Fibroblast of skin of scalp (primary cell): ENCODE measurements at regions not wholly inside any gene's neighbourhood (a gene's known extent, or its start where the extent isn't known, plus 50 kb on each side); places are given as distances from the start of the nearest gene placed in this dataset.
"Not testable (repeated sequence)": the region's sequence is repeated elsewhere in the genome, so short reads cannot be mapped to it uniquely, and the experiment has no call there.

Experiments
- DNase-seq: peaks from one replicate; pipeline ENCODE4 v3.0.0-alpha.2; 2013

GRCh38 chr1:207243442-207244408 lies 77.8 kb upstream of the CD55 start:
- DNase-seq, result no peak

- no peak for DNase-seq
Measured at GRCh38 chr1:207244409-207244801, 77.1 kb upstream of the CD55 start.

- DNase-seq, result no peak
Measured at GRCh38 chr1:207245124-207245523, 76.4 kb upstream of the CD55 start.

GRCh38 chr1:207248544-207249198 lies 72.8 kb upstream of the CD55 start:
- no peak for DNase-seq

DNA sequence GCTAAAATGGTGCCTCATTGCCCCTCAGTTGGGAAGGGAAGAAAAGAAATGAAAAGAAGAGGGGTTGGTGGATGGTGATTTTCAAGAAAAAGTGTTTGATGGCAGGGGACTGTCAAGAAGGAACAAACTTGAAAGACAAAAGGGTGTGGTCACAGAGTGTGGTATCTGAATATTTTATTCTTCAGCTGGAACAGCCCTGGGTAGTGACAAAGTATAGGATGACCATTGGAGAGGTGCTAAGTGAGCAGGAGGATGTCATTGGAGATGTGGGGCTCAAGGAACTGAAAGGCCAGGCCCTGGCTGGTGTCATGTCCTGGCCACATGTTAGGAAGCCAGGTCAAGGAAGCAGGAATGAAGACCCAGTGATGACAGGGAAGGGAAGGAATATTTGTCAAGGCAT lies 71.0 kb upstream of the CD55 start:
- DNase-seq, result no peak

- no peak for DNase-seq
Measured at GRCh38 chr1:207251066-207251465, 70.4 kb upstream of the CD55 start.

DNA sequence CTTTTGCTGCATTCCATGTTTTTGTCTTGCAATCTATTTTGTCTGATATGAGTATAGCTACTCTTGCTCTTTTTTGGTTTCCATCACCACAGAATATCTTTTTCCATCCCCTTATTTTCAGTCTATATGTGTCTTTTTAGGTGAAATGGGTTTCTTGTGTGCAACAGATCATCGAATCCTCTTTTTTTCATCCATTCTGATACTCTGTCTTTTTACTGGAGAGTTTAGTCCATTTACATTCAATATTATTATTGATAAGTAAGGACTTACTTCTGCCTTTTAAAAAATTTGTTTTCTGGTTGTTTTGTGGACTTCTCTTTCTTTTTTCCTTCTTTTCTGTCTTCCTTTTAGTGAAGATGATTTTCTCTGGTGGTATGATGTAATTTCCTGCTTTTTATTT lies 64.6 kb upstream of the CD55 start:
- no peak for DNase-seq

- DNase-seq, result peak; percentile 40
Measured at GRCh38 chr1:207259391-207259790, 62.1 kb upstream of the CD55 start.

DNA sequence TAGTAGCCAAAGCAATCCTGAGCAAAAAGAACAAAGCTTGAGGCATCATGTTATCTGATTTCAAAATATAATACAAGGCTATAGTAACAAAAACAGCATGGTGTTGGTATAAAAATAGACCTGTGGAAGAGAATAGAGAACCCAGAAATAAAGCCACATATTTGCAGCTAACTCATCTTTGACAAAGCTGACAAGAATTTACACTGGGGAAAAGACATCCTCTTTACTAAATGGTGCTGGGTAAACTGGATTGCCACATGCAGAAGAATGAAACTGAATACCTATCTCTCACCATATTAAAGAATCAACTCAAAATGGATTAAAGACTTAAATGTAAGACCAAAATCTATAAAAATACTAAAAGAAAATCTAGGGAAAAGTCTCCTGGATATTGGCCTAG lies 59.5 kb upstream of the CD55 start:
- peak; percentile 11 for DNase-seq

DNA sequence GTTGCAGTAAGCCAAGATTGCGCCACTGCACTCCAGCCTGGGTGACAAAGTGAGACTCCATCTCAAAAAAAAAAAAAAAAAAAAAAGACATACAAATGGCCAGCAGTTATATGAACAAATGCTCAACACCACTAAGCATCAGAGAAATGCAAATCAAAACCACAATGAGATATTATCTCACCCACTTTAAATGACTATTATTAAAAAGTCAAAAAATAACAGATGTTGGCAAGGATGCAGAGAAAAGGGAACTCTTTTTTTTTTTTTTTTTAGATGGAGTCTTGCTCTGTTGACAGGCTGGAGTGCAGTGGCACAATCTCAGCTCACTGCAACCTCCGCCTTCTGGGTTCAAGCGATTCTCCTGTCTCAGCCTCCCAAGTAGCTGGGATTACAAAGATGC lies 58.6 kb upstream of the CD55 start:
- not testable (repeated sequence) for DNase-seq

DNA sequence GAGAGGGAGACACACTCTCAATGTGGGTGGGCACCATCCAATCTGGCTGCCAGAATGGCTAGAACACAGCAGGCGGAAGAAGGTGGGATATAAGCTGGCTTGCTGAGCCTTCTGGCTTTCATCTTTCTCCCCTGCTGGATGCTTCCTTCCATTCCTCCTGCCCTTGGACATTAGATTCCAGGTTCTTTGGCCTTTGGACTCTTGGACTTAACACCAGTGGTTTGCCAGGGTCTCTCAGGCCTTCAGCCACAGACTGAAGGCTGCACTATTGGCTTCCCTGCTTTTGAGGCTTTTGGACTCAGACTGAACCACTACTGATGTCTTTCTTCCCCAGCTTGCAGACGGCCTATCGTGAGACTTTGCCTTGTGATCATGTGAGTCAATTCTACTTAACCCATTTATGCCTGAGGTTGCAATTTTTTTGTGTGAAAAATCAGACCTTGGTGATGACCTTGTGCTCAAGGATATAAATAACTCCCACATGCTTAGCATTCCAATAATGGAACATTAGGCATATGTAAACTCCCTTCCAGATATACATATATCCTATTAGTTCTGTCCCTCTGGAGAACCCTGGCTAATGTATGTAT lies 56.7 kb upstream of the CD55 start:
- no peak for DNase-seq

DNA sequence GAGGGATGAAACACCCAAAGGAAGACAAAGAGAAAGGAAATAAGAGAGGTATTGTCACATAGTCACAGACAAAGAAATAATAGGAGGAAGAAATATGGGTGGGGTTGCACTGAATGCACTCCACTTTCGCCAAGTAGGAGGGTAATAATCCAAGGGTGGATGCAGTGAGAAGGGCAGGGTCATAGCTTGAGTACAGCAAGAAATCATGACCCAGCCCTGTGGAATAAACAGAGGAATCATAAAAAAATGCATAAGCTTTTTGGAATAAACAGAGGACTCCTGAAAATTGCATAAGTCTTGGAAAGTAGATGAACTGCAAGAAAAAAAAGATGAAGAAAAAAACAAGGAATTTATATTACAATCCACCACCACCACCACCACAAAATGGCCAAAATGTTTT lies 53.1 kb upstream of the CD55 start:
- DNase-seq, result no peak

GRCh38 chr1:207268753-207269511 lies 52.5 kb upstream of the CD55 start:
- DNase-seq, result no peak
